ENCODE measurements at regions not wholly inside any gene's neighbourhood (a gene's known extent, or its start where the extent isn't known, plus 50 kb on each side); places are given as distances from the start of the nearest gene placed in this dataset.

DNA sequence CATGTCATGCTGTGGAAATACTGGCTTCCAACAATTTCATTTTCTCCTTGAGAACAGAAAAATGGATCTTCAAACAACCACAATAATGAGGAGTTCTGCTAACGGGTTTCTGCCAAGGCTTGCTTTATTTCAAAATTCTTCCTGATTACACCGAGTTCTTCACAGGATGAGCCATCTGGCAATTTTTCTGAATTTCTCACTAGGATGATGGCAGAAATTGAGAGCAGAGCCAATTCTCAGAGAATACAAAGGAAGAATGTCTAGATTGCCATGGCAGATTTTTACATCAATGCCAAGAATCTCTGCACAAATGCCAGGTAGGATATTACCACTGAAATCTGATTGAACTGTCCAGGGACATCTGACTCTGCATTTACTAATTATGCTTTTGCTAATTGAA is 619.0 kb upstream of the CHRM3 start:
- Histone ChIP-seq H3K9me3 (peaks cover 10% of the 10 kb centered on the region; the same call in 2 of the 3 replicates), H3K4me1 (no peaks in the 10 kb centered on the region), H3K27ac (no peak overlapping the region), H3K4me2 (no peak overlapping the region), H3K4me3 (no peak overlapping the region)
- WGBS (ENCODE audit: missing lambda C conversion rate): 3% methylated on average over 2 of the region's 2 CpGs
- CTCF ChIA-PET: no interaction called here
- FAIRE-seq: no peak
- no peak for TF ChIP-seq NR3C1 (IDR thresholded peaks at IDR 0.05)
- POLR2A ChIA-PET: no interaction called here
- no peak for DNase-seq (ENCODE audit: low read depth in 1 of 2, low spot score in 1 of 2)
- ATAC-seq: no peak

DNA sequence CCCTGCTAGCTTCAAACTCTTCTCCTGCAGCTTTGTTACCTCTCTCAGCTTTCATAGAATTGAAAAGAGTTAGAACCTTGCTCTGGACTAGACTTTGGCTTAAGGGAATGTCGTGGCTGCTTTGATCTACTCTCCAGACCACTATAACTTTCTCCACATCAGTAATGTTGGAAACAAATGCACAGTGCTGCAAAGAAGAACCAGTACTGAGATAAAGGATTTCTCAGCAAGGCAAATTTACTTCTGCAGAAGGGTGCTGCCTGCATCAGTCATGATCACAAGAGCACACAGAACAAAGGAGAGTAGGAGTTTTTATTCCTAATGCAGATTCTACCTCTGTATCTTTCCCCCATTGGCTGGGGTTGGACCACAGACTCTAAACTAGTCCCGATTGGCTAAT is 621.6 kb upstream of the CHRM3 start:
- no peak overlapping the region for H3K4me2 ChIP-seq
- H3K4me3 ChIP-seq: no peak overlapping the region
- no peak overlapping the region for H3K27ac ChIP-seq
- H3K4me1 ChIP-seq: no peaks in the 10 kb centered on the region
- no peak for FAIRE-seq
- CTCF ChIA-PET: interaction anchor here (0.5 kb wide), 1 partner anchor 277 kb away, joined by 3 read pairs; no protein-coding TSS in a partner anchor
- H3K9me3 ChIP-seq: peaks cover 10% of the 10 kb centered on the region; the same call in 2 of the 3 replicates
- ATAC-seq: no peak
- TF ChIP-seq RAD21 (conservative IDR thresholded peaks at IDR 0.05 in 1 of 2, IDR thresholded peaks at IDR 0.05 in 1 of 2) (no peak), POLR2A (IDR thresholded peaks at IDR 0.05; ENCODE audit: low read length) (no peak), SREBF2 (IDR thresholded peaks at IDR 0.05) (no peak), GATA3 (IDR thresholded peaks at IDR 0.05; ENCODE audit: borderline replicate concordance) (no peak), MAFK (IDR thresholded peaks at IDR 0.05; ENCODE audit: partially characterized antibody) (no peak), MYC (IDR thresholded peaks at IDR 0.05; ENCODE audit: borderline replicate concordance, low read length) (no peak), POLR2AphosphoS2 (conservative IDR thresholded peaks at IDR 0.05; ENCODE audit: low read length) (no peak), ZFP36 (IDR thresholded peaks at IDR 0.05; ENCODE audit: borderline replicate concordance, partially characterized antibody) (no peak), PHF8 (IDR thresholded peaks at IDR 0.05; ENCODE audit: borderline replicate concordance, low read depth) (no peak), KDM5A (IDR thresholded peaks at IDR 0.05) (no peak), KDM1A (IDR thresholded peaks at IDR 0.05; ENCODE audit: low read depth) (no peak), CBX8 (IDR thresholded peaks at IDR 0.05) (no peak), JUNB (IDR thresholded peaks at IDR 0.05) (no peak)
- TF ChIP-seq, protein P1, sequence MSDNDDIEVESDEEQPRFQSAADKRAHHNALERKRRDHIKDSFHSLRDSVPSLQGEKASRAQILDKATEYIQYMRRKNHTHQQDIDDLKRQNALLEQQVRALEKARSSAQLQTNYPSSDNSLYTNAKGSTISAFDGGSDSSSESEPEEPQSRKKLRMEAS (IDR thresholded peaks at IDR 0.05): no peak
- TF ChIP-seq, protein P2, sequence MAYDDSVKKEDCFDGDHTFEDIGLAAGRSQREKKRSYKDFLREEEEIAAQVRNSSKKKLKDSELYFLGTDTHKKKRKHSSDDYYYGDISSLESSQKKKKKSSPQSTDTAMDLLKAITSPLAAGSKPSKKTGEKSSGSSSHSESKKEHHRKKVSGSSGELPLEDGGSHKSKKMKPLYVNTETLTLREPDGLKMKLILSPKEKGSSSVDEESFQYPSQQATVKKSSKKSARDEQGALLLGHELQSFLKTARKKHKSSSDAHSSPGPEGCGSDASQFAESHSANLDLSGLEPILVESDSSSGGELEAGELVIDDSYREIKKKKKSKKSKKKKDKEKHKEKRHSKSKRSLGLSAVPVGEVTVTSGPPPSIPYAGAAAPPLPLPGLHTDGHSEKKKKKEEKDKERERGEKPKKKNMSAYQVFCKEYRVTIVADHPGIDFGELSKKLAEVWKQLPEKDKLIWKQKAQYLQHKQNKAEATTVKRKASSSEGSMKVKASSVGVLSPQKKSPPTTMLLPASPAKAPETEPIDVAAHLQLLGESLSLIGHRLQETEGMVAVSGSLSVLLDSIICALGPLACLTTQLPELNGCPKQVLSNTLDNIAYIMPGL (CRISPR knock-in tag; IDR thresholded peaks at IDR 0.05; ENCODE audit: borderline replicate concordance): no peak
- TF ChIP-seq, protein P3, sequence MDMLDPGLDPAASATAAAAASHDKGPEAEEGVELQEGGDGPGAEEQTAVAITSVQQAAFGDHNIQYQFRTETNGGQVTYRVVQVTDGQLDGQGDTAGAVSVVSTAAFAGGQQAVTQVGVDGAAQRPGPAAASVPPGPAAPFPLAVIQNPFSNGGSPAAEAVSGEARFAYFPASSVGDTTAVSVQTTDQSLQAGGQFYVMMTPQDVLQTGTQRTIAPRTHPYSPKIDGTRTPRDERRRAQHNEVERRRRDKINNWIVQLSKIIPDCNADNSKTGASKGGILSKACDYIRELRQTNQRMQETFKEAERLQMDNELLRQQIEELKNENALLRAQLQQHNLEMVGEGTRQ (IDR thresholded peaks at IDR 0.05): no peak
- TF ChIP-seq, protein P4, sequence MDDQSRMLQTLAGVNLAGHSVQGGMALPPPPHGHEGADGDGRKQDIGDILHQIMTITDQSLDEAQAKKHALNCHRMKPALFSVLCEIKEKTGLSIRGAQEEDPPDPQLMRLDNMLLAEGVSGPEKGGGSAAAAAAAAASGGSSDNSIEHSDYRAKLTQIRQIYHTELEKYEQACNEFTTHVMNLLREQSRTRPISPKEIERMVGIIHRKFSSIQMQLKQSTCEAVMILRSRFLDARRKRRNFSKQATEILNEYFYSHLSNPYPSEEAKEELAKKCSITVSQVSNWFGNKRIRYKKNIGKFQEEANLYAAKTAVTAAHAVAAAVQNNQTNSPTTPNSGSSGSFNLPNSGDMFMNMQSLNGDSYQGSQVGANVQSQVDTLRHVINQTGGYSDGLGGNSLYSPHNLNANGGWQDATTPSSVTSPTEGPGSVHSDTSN (IDR thresholded peaks at IDR 0.05): no peak
- 2% methylated on average over 2 of the region's 2 CpGs for WGBS (ENCODE audit: missing lambda C conversion rate)
- DNase-seq (ENCODE audit: low read depth in 1 of 2, low spot score in 1 of 2): no peak
- POLR2A ChIA-PET: no interaction called here

DNA sequence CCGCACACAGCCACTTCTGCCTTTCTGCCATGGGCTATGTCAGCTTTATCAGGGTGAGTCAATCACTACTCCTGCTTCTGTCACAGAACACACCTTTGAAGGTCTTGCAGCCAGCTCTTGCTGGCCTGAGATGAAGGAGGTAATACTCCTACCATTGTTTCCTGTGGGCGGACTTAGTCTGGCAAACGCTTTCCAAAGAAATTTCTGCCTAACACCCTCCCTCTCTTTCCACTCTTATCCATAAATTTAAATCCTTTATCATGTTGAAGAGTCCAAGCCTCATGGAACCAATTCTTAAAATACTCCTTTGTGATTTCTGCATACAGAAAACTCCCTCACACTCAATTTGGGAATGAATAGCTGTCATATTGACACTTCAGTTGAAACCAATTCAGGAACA is 633.1 kb upstream of the CHRM3 start:
- H3K4me3 ChIP-seq: no peak overlapping the region
- H3K4me1 ChIP-seq: no peaks in the 10 kb centered on the region
- H3K4me2 ChIP-seq: no peak overlapping the region
- ChIA-PET CTCF (no interaction called here), POLR2A (no interaction called here)
- DNase-seq (ENCODE audit: low read depth in 1 of 2, low spot score in 1 of 2) (no peak), ATAC-seq (no peak), FAIRE-seq (no peak)
- no peaks in the 10 kb centered on the region for H3K9me3 ChIP-seq
- H3K27ac ChIP-seq: no peak overlapping the region
- 53% methylated on average over 3 of the region's 3 CpGs for WGBS (ENCODE audit: missing lambda C conversion rate)
- TF ChIP-seq FOSB (CRISPR knock-in tag; IDR thresholded peaks at IDR 0.05) (no peak), RARB (CRISPR knock-in tag; IDR thresholded peaks at IDR 0.05) (no peak), CBX2 (IDR thresholded peaks at IDR 0.05; ENCODE audit: borderline replicate concordance, low read depth) (no peak)
- TF ChIP-seq, protein P5, sequence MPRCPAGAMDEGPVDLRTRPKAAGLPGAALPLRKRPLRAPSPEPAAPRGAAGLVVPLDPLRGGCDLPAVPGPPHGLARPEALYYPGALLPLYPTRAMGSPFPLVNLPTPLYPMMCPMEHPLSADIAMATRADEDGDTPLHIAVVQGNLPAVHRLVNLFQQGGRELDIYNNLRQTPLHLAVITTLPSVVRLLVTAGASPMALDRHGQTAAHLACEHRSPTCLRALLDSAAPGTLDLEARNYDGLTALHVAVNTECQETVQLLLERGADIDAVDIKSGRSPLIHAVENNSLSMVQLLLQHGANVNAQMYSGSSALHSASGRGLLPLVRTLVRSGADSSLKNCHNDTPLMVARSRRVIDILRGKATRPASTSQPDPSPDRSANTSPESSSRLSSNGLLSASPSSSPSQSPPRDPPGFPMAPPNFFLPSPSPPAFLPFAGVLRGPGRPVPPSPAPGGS (IDR thresholded peaks at IDR 0.05): no peak
